Osteoblast (primary cell): ENCODE measurements at regions not wholly inside any gene's neighbourhood (a gene's known extent, or its start where the extent isn't known, plus 50 kb on each side); places are given as distances from the start of the nearest gene placed in this dataset.

Experiments used
- DNase-seq: peaks from one replicate; pipeline ENCODE4 v3.0.0; 2011; ENCODE audit warnings: low spot score, mixed read lengths; ENCODE audit not compliant: insufficient read length; ENCODE audit errors: missing footprints
- H2AFZ ChIP-seq: 2 replicates; pipeline ENCODE4 v1.6.0; 2011; ENCODE audit warnings: mild to moderate bottlenecking, low read length
- H3K27ac ChIP-seq: 2 replicates; pipeline ENCODE4 v1.5.1; 2011; ENCODE audit warnings: mild to moderate bottlenecking, low read depth, low read length, moderate library complexity
- H3K27me3 ChIP-seq: 2 replicates; pipeline ENCODE4 v1.6.0; 2012; ENCODE audit warnings: mild to moderate bottlenecking, control low read depth, inconsistent platforms, low read length, moderate library complexity; ENCODE audit not compliant: insufficient read depth
- H3K36me3 ChIP-seq: 2 replicates; pipeline ENCODE4 v1.5.1; 2011; ENCODE audit warnings: mild to moderate bottlenecking, low read length, control low read depth, moderate library complexity; ENCODE audit not compliant: insufficient read depth
- H3K4me1 ChIP-seq: 2 replicates; pipeline ENCODE4 v1.5.1; 2011; ENCODE audit warnings: mild to moderate bottlenecking, low read length, control low read depth, moderate library complexity; ENCODE audit not compliant: insufficient read depth
- H3K4me2 ChIP-seq: 2 replicates; pipeline ENCODE4 v1.6.0; 2011; ENCODE audit warnings: mild to moderate bottlenecking, low read length; ENCODE audit not compliant: insufficient read depth
- H3K4me3 ChIP-seq: fragments of 200-600 bp; sonication (generic); 3 replicates; pipeline ENCODE4 v1.5.1; 2012; ENCODE audit warnings: mild to moderate bottlenecking, low read length, inconsistent platforms; ENCODE audit not compliant: insufficient read depth
- H3K79me2 ChIP-seq: 2 replicates; pipeline ENCODE4 v1.6.0; 2012; ENCODE audit warnings: mild to moderate bottlenecking, low read length, control low read depth, inconsistent platforms; ENCODE audit not compliant: insufficient read depth
- H3K9me3 ChIP-seq: 2 replicates; pipeline ENCODE4 v1.5.1; 2011; ENCODE audit warnings: low read depth, low read length, control low read depth
- H4K20me1 ChIP-seq: 2 replicates; pipeline ENCODE4 v1.6.0; 2012; ENCODE audit warnings: mild to moderate bottlenecking, low read length, control low read depth; ENCODE audit not compliant: insufficient read depth
- TF ChIP-seq, protein P1 (sequence below): IDR thresholded peaks from 2 replicates; pipeline ENCODE4 v1.5.1; 2011; ENCODE audit warnings: mild to moderate bottlenecking, low read depth, low read length, moderate library complexity; ENCODE audit errors: extremely low read depth

DNA sequence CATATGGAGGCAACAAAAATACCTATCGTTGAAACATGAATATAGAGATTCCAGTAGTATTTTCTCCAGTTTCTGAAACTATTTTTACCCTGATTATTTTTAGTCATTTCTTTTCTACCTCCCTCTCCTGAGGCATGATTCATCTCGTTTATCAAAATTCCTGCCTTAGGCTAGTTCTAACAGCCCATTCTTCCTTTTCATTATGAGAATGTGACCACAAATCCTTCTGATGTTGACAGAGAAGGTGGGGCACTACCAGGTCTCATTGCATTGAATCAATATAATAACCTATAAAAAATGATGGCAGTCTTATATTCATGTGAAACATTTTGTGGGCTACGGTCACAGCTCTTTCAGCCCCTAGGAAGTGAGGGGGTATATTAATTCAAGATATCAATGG lies 406.5 kb upstream of the UBE2E3 start:
- Histone ChIP-seq H3K4me3 (no peak overlapping the region), H3K27me3 (no peaks in the 10 kb centered on the region), H3K4me2 (no peak overlapping the region), H3K9me3 (no peaks in the 10 kb centered on the region), H2AFZ (no peak overlapping the region), H4K20me1 (no peaks in the 10 kb centered on the region), H3K36me3 (no peaks in the 10 kb centered on the region), H3K79me2 (no peaks in the 10 kb centered on the region), H3K4me1 (peaks cover 14% of the 10 kb centered on the region), H3K27ac (no peak overlapping the region)
- DNase-seq: peak; percentile 48
- TF ChIP-seq, protein P1, sequence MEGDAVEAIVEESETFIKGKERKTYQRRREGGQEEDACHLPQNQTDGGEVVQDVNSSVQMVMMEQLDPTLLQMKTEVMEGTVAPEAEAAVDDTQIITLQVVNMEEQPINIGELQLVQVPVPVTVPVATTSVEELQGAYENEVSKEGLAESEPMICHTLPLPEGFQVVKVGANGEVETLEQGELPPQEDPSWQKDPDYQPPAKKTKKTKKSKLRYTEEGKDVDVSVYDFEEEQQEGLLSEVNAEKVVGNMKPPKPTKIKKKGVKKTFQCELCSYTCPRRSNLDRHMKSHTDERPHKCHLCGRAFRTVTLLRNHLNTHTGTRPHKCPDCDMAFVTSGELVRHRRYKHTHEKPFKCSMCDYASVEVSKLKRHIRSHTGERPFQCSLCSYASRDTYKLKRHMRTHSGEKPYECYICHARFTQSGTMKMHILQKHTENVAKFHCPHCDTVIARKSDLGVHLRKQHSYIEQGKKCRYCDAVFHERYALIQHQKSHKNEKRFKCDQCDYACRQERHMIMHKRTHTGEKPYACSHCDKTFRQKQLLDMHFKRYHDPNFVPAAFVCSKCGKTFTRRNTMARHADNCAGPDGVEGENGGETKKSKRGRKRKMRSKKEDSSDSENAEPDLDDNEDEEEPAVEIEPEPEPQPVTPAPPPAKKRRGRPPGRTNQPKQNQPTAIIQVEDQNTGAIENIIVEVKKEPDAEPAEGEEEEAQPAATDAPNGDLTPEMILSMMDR: no peak

- Histone ChIP-seq H3K4me1 (peaks cover 14% of the 10 kb centered on the region), H4K20me1 (no peaks in the 10 kb centered on the region), H3K4me3 (no peak overlapping the region), H3K4me2 (no peak overlapping the region), H3K9me3 (no peaks in the 10 kb centered on the region), H3K36me3 (no peaks in the 10 kb centered on the region), H2AFZ (no peak overlapping the region), H3K79me2 (no peaks in the 10 kb centered on the region), H3K27me3 (no peaks in the 10 kb centered on the region), H3K27ac (no peak overlapping the region)
- TF ChIP-seq, protein P1: no peak
- no peak for DNase-seq
Measured at GRCh38 chr2:180572346-180572745, 408.1 kb upstream of the UBE2E3 start.

DNA sequence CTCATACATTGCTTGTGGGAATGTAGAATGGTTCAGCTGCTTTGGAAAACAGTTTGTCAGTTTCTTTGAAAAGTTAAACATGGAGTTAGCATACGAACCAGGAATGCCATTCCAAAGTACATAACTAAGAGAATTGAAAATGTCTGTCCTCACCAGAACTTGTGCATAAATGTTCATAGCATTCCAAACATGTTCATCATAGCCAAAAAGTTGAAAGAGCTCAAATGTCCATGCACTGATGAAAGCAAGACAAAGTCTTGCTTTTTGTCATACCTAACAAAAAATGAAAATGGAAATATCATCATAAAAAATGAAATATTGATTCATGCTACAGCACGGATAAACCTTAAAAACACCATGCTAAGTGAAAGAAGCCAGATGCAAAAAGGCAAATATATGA lies 408.8 kb upstream of the UBE2E3 start:
- Histone ChIP-seq H3K79me2 (no peaks in the 10 kb centered on the region), H3K27me3 (no peaks in the 10 kb centered on the region), H3K36me3 (no peaks in the 10 kb centered on the region), H3K4me3 (no peak overlapping the region), H4K20me1 (no peaks in the 10 kb centered on the region), H2AFZ (peak overlapping the region; percentile 19), H3K27ac (peak overlapping the region; percentile 13), H3K4me1 (peaks cover 14% of the 10 kb centered on the region), H3K9me3 (no peaks in the 10 kb centered on the region), H3K4me2 (peak overlapping the region; percentile 2)
- TF ChIP-seq, protein P1: no peak
- DNase-seq: no peak

DNA sequence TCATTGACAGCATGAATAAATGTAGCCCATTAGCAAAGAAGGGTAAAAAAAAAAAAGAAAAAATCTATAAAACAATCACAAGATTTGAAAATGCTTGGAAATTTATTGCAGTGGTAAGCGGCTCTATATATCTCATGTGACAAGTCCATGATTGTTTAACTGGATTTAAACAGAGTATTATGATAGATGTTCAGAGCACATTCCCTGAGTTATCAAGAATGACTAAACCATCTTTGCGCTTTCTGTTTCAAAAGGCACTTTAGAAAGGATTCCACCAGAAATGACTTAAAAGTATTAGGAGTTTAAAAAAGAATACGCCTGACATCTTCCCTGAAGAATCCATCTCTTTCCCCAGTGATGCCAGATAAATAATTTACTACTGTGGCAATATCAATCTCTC lies 409.5 kb upstream of the UBE2E3 start:
- no peaks in the 10 kb centered on the region for H3K9me3 ChIP-seq
- no peak overlapping the region for H3K27ac ChIP-seq
- no peaks in the 10 kb centered on the region for H3K27me3 ChIP-seq
- H3K4me2 ChIP-seq: no peak overlapping the region
- H3K79me2 ChIP-seq: no peaks in the 10 kb centered on the region
- no peak overlapping the region for H2AFZ ChIP-seq
- no peak for DNase-seq
- peaks cover 14% of the 10 kb centered on the region for H3K4me1 ChIP-seq
- H3K36me3 ChIP-seq: no peaks in the 10 kb centered on the region
- H3K4me3 ChIP-seq: no peak overlapping the region
- TF ChIP-seq, protein P1: no peak
- H4K20me1 ChIP-seq: no peaks in the 10 kb centered on the region
